ENCODE measurements at regions not wholly inside any gene's neighbourhood (a gene's known extent, or its start where the extent isn't known, plus 50 kb on each side); places are given as distances from the start of the nearest gene placed in this dataset.
"Not testable (repeated sequence)": the region's sequence is repeated elsewhere in the genome, so short reads cannot be mapped to it uniquely, and the experiment has no call there.

DNA sequence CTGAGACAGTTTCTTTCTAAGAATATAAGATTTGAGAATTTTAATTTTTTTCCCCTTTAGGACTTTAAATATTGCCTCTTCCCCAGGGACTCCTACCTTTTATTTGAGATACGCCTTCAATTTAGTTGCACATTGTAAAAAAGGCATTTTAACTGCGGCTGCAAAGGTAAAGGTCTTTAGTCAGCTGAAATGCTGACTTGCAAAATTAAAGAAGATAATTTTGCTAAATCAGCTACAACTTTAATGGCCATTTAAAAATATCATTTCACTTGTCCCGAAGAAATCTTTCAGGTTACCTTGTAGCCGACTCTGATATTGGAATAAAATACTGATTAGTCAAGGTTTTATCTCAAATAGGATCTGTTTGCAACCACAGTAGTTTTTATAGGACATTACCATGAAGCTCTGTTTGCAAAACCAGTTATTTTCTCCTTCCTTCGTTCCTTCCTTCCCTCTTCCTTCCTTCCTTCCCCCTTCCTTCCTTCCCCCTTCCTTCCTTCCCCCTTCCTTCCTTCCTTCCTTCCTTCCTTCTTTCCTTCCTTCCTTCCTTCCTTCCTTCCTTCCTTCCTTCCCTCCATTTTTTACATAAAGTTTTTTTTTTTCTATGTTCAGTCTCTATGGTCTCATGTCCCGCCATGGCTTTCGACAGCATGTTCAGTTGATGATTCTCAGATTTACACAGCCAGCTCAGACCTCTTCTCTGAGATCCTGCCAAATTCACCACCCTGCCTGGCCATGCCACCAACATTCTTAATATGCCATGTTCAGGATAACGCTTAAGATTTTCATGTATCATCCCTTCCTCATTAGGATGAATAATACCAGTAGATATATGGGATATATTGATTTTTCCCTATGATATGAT lies 405.4 kb upstream of the PRKX start:
- DNase-seq (ENCODE audit: low read depth in 2 of 2): no peak

DNA sequence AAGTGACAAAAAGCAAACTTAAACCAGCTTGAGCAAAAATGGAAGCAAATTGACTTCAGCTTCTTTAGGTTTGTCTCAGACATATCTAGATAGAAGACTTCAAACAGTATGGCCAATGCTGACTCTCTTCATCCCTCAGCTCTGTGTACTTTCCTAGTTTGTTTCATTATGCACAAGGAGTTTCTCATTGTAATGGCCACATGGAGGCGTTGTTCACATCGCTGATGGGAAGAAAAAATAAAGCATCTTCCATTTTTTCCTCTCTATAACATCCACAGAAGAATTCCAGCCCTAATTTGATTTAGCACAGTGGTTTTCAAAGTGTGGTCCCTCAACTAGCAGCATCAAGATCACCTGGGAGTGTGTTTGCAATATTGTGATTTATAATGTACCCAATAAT lies 397.5 kb upstream of the PRKX start:
- no peak for DNase-seq (ENCODE audit: low read depth in 2 of 2)

DNA sequence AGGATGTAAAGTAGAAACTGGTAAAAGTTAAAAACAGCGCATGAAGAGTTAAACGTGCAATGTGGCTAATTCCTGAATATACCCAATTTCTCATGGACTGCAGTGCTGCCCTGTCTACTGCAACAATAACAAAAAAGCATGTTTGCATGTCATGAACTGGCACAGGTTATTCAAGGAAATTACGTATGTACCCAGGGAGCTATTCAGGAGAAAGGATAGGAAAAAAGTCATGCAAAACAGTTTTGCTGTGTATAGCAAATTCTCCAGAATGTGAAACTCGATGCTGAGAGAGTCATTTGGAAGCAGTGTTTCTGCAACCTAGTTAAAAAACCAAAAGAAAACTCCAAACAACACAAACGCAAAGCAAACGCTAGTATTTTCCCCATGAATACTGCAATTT lies 381.5 kb upstream of the PRKX start:
- no peak for DNase-seq (ENCODE audit: low read depth in 2 of 2)

DNA sequence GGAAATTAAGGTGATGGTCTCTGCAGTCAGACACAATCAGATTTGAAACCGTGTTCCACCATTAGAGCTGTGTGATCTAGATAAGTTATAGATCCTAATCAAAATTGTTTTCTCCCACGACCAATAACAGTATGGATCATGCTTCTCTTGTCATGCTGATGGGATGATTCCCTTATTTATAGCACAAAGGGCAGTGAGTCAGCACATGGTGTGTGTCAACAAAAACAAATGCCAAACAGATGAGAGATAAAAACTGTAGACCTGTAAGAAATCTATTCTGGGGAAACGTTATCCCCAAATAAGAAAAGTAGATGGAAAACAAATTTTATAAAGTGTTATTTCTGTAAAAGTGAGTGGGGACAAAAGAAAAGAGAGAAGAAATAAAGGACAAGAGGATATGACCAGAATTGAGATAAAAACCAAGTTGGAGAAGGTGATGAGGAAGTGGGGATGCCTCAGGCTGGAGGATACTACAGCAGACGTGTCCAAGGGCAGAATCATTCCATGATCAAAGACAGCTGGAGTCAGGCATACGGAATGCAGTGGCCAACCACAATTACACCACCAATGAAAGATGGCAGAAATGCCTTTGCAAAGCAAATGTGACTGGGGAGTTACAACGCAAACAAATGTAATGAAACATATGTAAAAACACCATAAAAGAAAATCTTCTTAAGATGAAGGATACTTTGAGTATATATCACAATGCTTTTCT lies 377.8 kb upstream of the PRKX start:
- no peak for DNase-seq (ENCODE audit: low read depth in 2 of 2)

DNA sequence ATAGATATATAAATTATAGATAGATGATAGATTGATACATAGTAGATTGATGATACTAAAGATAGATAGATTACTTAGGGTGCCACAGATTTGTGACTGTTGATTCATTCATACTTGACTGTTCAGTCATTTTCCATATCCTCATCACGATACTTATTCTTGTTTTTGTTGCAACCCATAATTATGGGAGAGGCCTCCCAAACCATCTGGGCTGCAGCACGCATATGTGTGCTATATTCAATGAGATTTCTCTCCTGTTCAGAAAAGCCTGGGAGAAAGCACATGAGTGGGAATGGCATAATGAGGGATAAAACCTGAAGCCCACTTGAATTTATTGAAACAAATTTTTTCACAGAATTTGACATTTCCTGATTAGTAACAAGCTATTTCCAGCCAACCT lies 346.4 kb upstream of the PRKX start:
- DNase-seq (ENCODE audit: low read depth in 2 of 2): no peak

DNA sequence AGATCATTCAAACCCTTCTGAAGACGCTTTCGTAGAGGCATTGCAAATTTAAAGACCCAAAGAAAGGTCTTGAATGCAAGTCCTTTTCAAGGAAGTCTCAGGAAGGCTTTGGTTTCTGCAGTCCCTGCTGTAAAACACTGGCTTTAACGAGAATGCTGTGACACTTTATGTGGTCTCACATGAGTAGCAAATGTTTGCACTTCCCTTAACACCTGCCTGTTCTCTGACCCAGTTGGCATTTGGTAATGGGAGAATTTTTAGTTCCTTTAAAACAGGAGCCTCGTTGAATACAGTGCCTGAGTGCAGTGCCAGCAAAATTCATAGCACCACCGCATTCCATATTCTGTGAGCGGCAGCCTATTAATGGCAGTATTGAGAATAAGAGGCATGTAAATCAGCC lies 330.5 kb upstream of the PRKX start:
- no peak for DNase-seq (ENCODE audit: low read depth in 2 of 2)

DNA sequence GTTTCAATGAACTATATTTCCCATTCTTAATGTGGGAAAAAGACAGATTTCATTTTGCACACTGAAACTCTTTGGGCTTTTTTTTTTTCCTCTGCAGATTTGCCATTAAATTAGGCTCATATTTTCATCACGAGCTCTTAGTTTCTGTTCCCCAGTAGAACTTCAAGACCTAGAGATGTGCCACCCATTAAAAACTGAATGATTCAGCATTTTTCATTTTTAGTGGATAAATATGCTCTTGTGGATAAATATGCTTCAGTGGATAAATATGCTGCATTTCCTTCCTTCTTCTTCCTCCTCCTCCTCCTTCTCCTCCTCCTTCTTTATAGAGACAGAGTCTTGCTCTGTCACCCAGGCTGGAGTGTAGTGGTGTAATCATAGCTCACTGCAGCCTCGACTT lies 322.4 kb upstream of the PRKX start:
- DNase-seq (ENCODE audit: low read depth in 2 of 2): no peak

DNA sequence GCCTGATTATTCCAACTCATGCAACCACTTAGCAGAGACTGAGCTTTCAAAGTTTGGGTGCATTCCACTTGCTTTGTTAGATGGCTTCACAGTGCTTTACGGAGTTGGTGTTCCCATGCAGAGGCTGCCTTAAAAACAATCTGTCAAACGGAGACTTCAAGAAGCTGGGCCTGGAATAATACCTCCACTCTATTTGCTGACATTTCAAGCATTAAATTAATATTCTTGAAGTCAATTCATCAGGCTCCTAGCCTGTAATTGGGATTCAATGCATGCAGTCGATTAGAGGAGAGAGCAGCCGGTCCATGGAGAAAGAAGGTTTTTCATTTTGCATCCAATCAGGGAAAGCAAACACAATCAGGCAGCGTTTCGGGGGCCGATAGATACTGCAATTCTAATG lies 314.7 kb upstream of the PRKX start:
- no peak for DNase-seq (ENCODE audit: low read depth in 2 of 2)

DNA sequence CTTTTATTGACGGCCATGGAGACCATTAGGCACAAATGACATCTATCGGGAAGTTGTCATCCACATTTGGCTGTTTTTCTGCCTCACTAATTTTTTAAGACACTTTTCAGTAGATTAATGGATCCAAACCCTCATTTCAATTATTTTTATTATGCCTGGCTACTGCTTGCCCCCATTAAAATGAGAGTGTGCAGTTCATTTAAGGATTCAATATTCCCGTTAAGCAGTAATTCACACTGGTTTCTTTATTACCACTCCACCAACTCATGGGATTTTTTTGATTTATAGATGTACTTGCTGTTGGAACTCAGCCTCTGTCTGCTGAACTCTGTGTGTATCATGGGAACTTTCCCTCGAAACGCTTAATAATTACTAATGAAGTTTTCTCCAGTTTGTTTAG lies 291.8 kb upstream of the PRKX start:
- no peak for DNase-seq (ENCODE audit: low read depth in 2 of 2)

DNA sequence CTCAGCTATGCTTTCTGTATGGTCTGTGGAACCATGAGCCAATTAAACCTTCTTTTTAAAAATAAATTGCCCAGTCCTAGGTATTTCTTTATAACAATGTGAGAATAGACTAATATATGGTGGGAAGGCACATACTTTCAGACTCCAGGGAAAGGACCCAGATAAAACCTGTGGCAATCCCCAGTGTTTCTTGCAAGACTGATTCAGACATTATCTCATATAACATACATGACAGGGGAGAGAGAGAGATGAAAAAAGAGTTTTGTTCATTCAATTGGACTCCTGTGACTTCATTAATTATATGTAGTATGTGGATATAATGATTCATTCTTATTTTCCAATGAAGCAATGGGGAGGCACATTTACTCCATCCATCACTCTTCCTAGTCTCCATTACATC lies 291.4 kb upstream of the PRKX start:
- no peak for DNase-seq (ENCODE audit: low read depth in 2 of 2)

DNA sequence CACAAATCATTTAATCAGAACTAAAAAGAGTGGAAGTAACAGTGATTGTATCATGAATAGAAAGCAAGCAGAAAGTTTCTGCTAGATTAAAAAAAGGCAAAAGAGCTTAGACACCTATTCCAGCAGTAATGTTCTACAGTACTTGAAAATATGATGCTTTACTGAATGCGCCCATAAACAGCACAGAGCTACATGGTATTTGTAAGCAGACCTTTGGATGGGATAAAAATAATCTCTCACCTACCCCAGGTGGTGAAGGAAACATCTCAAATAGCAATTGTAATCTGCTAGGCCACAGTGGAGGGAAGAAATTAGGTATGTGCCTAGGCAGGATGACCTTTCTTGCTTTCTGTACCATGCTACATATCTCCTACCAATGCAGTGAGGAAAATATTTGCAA lies 280.9 kb upstream of the PRKX start:
- DNase-seq (ENCODE audit: low read depth in 2 of 2): no peak

DNA sequence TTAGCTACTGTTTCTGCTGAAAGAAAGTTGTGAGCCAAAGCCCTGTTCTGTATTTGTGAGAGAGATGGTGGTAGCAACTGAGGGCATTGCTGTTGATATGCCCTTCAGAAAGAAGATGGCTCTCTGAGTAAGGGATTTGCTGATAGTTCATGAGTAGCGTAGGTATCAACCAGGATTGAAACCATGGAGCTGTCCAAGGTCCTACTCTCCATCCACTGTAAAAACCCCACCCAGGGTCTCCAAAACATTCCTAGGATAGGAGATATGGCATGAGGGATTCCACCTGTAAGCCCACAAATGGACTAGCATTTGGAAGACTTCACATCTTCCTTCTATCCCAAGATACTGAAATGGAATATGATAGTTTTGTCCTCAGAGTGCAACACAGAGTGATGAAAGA lies 277.1 kb upstream of the PRKX start:
- no peak for DNase-seq (ENCODE audit: low read depth in 2 of 2)

DNA sequence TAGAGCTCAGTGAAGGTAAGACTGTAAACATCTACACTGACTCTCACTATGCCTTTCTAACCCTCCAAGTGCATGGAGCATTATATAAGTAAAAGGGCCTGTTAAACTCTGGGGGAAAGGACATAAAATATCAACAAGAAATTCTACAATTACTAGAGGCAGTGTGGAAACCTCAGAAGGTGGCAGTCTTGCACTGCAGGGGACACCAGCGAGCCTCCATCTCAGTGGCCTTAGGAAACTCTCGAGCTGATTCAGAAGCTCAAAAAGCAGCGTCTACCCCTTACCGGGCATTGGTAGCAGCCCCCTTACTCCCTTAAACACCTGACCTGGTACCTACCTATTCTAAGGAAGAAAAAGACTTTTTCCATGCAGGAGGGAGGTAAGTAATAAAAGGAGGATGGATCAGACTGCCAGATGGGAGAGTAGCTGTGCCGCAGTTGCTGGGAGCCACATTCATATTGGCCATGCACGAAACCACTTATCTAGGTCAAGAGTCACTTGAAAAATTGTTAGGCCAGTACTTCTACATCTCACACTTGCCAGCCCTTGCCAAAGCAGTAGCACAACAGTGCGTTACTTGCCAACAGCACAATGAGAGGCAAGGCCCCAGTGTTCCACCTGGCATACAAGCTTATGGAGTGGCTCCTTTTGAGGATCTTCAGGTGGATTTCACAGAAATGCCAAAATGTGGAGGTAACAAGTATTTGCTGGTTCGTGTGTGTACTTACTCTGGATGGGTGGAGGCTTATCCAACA lies 258.8 kb upstream of the PRKX start:
- not testable (repeated sequence) for DNase-seq (ENCODE audit: low read depth in 2 of 2)

DNA sequence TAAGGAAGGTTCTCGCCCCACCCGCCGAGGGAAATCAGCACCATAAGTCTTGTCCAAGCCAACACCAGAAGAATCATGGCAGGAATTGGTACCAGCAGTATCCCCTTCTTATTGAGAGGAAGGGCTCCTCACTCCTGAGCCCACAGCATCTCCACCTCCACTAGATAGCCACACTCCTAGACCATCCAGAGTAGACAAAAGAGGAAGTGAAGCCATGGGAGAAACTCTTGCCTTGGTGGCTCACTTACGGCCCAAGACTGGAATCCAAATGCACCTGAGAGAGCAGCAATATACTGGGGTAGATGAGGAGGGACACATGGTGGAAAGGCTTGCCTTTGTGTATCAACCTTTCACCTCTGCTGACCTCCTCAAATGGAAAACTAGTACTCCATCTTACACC lies 255.3 kb upstream of the PRKX start:
- DNase-seq (ENCODE audit: low read depth in 2 of 2): no peak

DNA sequence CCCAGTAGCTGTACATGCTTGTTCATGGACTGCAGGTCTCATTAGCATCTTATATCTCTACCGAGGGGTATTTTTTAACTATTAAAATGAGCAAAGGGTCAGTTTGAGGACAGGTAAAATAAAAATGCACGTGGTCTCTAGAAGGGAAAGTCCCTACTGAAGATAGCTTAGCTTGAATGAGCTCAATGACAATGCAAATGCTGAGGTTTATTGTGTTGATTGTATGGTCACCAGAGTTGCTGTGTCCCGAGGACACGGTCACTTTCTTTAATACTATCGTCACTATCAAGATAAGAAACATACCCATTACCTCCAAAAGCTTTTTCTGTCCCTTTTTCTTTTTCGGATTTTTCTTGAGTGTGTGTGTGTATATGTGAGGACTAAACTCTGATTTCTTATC lies 250.5 kb upstream of the PRKX start:
- no peak for DNase-seq (ENCODE audit: low read depth in 2 of 2)

DNA sequence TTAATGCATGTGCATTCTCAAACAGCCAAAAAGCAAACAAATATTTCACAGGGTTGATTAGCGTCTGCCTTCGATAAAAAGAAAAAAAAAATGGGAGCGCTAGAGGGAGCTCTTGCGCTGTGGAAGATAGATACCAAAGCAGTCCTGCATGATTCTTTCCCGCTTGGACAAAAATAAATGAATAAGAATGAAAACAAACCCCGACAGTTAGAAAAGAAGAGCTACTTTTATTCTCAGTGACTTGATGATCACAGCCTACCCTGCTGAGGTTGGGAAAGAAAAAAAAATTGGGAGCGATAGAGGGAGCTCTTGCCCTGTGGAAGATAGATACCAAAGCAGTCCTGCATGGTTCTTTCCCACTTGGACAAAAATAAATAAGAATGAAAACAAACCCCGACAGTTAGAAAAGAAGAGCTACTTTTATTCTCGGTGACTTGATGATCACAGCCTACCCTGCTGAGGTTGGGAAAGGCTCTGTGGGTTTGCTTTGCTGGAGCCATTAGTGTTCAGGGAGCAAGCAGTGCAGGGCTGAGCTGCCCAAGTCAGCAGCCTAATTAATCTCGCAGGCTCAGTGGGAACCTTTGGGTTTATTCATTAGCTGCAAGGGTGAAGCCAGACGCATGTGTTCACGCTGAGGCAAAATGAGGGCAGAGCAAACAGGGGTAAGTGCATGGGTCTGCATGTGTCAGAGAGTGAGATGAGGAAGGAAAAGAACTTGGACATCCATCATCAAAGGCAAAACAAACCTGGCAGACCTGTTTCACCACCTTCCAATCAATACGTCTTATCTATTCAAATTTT lies 249.3 kb upstream of the PRKX start:
- DNase-seq (ENCODE audit: low read depth in 2 of 2): no peak

DNA sequence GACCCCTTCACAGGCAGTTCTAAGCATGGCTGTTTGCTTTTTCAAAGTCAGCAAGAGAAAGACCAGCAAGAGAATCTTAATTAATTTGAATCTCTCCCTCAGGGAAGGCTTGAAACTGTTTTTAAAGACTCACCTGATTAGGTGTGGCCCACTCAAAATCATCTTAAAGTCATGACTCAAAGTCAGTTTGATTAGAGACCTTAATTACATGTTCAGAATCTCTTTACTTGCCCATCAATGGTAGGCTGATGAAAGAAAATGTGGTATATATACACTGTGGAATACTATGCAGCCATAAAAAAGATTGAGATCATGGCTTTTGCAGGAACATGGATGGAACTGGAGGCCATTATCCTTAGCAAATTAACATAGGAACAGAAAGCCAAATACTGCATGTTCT lies 247.5 kb upstream of the PRKX start:
- no peak for DNase-seq (ENCODE audit: low read depth in 2 of 2)

DNA sequence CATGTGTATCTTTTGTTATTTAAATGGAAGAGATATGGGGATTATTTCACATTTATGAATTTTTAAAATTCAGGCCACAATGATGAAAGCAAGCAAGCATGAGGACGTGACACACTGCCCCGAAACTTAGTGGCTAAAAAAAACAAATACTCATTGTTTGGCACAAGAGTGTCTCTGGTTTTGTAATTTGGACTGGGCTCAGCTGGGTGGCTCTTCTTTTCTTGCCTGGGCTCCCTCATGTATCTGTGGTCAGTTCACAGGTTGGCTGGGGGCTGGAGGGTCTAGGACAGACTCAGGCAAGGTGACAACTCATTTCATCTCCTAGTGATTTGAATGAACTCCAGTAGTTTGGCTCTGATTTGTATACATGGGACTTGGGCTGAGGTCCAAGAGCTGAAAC lies 238.4 kb upstream of the PRKX start:
- no peak for DNase-seq (ENCODE audit: low read depth in 2 of 2)

DNA sequence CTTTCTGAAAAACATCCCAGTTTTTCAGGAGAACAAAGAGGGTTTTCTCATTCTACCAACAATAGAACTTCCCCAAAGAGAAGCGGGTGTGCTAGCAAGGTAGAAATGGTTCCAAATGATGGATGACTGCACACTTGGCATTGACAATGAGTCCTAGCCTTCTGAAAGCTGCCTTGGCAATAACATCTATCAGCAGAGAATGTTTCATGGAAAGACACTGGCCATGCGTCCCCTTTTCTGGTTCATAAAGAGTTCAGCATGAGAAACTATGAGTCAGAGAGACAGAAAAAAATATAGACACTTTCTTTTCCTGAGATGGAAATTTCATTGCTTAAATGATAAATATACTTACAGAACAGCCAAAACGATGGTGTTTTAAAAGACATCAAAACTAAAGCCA lies 236.9 kb upstream of the PRKX start:
- DNase-seq (ENCODE audit: low read depth in 2 of 2): no peak

DNA sequence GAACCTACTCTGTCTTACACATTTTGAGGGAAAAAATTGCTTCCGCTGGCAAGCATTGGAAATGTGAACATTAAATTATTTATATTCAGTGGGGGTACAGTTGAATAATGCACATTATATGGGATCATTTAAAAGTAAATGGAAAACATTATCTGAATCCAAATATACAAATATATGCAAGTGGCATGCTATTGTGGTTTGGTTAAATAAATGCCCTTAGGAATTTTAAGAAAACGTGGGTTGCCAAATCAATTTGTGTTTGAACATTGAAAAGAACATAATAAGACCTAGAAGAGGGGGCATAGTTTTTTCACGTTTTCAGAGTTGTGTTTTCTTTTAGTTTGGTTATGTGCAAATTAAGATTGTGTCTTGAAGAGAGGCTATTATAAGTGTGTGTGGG lies 230.5 kb upstream of the PRKX start:
- DNase-seq (ENCODE audit: low read depth in 2 of 2): no peak

DNA sequence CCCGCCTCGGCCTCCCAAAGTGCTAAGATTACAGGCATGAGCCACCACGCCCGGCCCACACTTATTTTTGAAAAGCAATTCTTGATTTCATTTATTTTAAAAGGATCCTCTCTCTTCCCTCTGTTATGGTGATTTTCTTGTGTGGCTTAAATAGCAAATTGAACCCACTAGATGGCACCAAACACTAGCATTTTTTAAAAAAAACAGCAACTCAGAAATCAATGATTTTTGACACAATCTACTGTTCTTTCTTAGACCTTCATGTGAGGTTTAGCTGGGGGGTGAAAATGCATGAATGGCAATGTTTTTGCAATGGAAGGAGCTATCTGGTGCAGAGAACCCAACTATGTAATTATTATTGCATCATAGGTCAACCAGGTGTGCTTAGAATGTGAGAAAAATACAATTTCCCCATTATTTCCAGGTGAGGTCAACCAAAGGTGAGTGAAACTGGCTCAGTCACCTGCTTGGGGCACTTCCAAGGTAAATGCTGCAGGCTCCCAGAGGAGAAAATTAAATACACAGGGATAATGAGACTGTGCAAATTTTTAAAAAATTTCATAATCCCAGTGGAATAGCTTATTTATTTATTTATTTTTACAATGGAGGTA lies 226.7 kb upstream of the PRKX start:
- no peak for DNase-seq (ENCODE audit: low read depth in 2 of 2)

DNA sequence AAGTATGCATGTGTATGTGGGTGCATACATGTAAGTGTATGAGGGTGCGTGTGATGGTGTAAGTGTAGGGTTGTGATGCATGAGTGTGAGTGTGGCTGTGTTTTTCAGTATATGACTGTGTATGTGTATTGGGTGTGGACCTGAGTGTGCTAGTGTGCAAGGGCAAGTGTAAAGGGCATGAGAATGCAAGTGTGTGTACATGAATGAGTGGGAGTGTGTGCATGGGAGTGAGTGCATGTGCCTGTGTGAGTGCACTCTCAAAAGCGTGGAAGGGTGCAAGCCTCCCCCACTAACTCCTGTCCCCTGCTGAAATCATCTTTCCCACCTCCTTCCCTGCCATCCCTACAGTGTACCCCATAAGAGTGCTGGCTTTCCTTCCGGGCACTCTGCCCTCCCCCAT lies 225.1 kb upstream of the PRKX start:
- DNase-seq (ENCODE audit: low read depth in 2 of 2): no peak
